ENCODE measurements at regions not wholly inside any gene's neighbourhood (a gene's known extent, or its start where the extent isn't known, plus 50 kb on each side); places are given as distances from the start of the nearest gene placed in this dataset.

GRCh38 chr4:77293426-77293825, 136.4 kb downstream of the CCNG2 start:
- TF ChIP-seq POLR2AphosphoS5 (IDR thresholded peaks at IDR 0.05; ENCODE audit: low read depth, low read length) = no peak
- TF ChIP-seq REST (IDR thresholded peaks at IDR 0.05; ENCODE audit: insufficient read depth in 1 of 2, low read depth in 2 of 2, low read length in 2 of 2) = no peak
- no peak for TF ChIP-seq TAF1 (IDR thresholded peaks at IDR 0.05; ENCODE audit: borderline replicate concordance, insufficient read depth, low read length)
- TF ChIP-seq FOXP2 (optimal IDR thresholded peaks at IDR 0.05; ENCODE audit: borderline replicate concordance, extremely low read depth, extremely low read length, insufficient read depth) = no peak
- no peak for TF ChIP-seq SIN3A (IDR thresholded peaks at IDR 0.05; ENCODE audit: borderline replicate concordance, insufficient read depth, low read length)

- TF ChIP-seq SIN3A (IDR thresholded peaks at IDR 0.05; ENCODE audit: borderline replicate concordance, insufficient read depth, low read length) = no peak
- no peak for TF ChIP-seq FOXP2 (optimal IDR thresholded peaks at IDR 0.05; ENCODE audit: borderline replicate concordance, extremely low read depth, extremely low read length, insufficient read depth)
- no peak for TF ChIP-seq REST (IDR thresholded peaks at IDR 0.05; ENCODE audit: insufficient read depth in 1 of 2, low read depth in 2 of 2, low read length in 2 of 2)
- TF ChIP-seq POLR2AphosphoS5 (IDR thresholded peaks at IDR 0.05; ENCODE audit: low read depth, low read length) = no peak
- no peak for TF ChIP-seq TAF1 (IDR thresholded peaks at IDR 0.05; ENCODE audit: borderline replicate concordance, insufficient read depth, low read length)
Measured at GRCh38 chr4:77305766-77306165, 148.8 kb downstream of the CCNG2 start.

- TF ChIP-seq SIN3A (IDR thresholded peaks at IDR 0.05; ENCODE audit: borderline replicate concordance, insufficient read depth, low read length) = no peak
- no peak for TF ChIP-seq POLR2AphosphoS5 (IDR thresholded peaks at IDR 0.05; ENCODE audit: low read depth, low read length)
- no peak for TF ChIP-seq TAF1 (IDR thresholded peaks at IDR 0.05; ENCODE audit: borderline replicate concordance, insufficient read depth, low read length)
Measured at GRCh38 chr4:77306496-77306895, 149.5 kb downstream of the CCNG2 start.

GRCh38 chr4:77308843-77309242, 151.8 kb downstream of the CCNG2 start:
- TF ChIP-seq REST (IDR thresholded peaks at IDR 0.05; ENCODE audit: insufficient read depth in 1 of 2, low read depth in 2 of 2, low read length in 2 of 2) = no peak
- no peak for TF ChIP-seq SIN3A (IDR thresholded peaks at IDR 0.05; ENCODE audit: borderline replicate concordance, insufficient read depth, low read length)
- TF ChIP-seq TAF1 (IDR thresholded peaks at IDR 0.05; ENCODE audit: borderline replicate concordance, insufficient read depth, low read length) = no peak
- no peak for TF ChIP-seq FOXP2 (optimal IDR thresholded peaks at IDR 0.05; ENCODE audit: borderline replicate concordance, extremely low read depth, extremely low read length, insufficient read depth)

GRCh38 chr4:77309496-77309895, 152.5 kb downstream of the CCNG2 start:
- TF ChIP-seq POLR2AphosphoS5 (IDR thresholded peaks at IDR 0.05; ENCODE audit: low read depth, low read length) (no peak), FOXP2 (optimal IDR thresholded peaks at IDR 0.05; ENCODE audit: borderline replicate concordance, extremely low read depth, extremely low read length, insufficient read depth) (no peak)

- no peak for TF ChIP-seq FOXP2 (optimal IDR thresholded peaks at IDR 0.05; ENCODE audit: borderline replicate concordance, extremely low read depth, extremely low read length, insufficient read depth)
- no peak for TF ChIP-seq REST (IDR thresholded peaks at IDR 0.05; ENCODE audit: insufficient read depth in 1 of 2, low read depth in 2 of 2, low read length in 2 of 2)
- TF ChIP-seq TAF1 (IDR thresholded peaks at IDR 0.05; ENCODE audit: borderline replicate concordance, insufficient read depth, low read length) = no peak
- no peak for TF ChIP-seq SIN3A (IDR thresholded peaks at IDR 0.05; ENCODE audit: borderline replicate concordance, insufficient read depth, low read length)
- no peak for TF ChIP-seq POLR2AphosphoS5 (IDR thresholded peaks at IDR 0.05; ENCODE audit: low read depth, low read length)
Measured at GRCh38 chr4:77310931-77311330, 153.9 kb downstream of the CCNG2 start.

Data from PFSK-1 (cell line).